ENCODE measurements at regions not wholly inside any gene's neighbourhood (a gene's known extent, or its start where the extent isn't known, plus 50 kb on each side); places are given as distances from the start of the nearest gene placed in this dataset.

GRCh38 chr18:65631766-65632165 lies 119.0 kb upstream of the CDH7 start:
- ChIA-PET CTCF (no interaction called here), POLR2A (no interaction called here)
- Mint-ChIP-seq H3K27ac (no peak overlapping the region), H3K27me3 (ENCODE audit: low read depth) (no peaks in the 10 kb centered on the region), H3K4me1 (no peaks in the 10 kb centered on the region), H3K9me3 (no peaks in the 10 kb centered on the region), H3K36me3 (no peaks in the 10 kb centered on the region), H3K4me3 (no peak overlapping the region)
- TF ChIP-seq GTF2I (CRISPR knock-in tag; conservative IDR thresholded peaks at IDR 0.05): no peak
- TF ChIP-seq E2F4 (CRISPR knock-in tag; IDR thresholded peaks at IDR 0.05; ENCODE audit: borderline replicate concordance, low read depth): no peak
- no peak for TF ChIP-seq NR1H2 (CRISPR knock-in tag; IDR thresholded peaks at IDR 0.05)
- TF ChIP-seq OVOL2 (CRISPR knock-in tag; IDR thresholded peaks at IDR 0.05; ENCODE audit: borderline replicate concordance): no peak
- no peak for TF ChIP-seq ZNF416 (CRISPR knock-in tag; IDR thresholded peaks at IDR 0.05)
- TF ChIP-seq ESRRA (CRISPR knock-in tag; IDR thresholded peaks at IDR 0.05; ENCODE audit: borderline replicate concordance): no peak
- no peak for TF ChIP-seq GRHL2 (CRISPR knock-in tag; IDR thresholded peaks at IDR 0.05; ENCODE audit: insufficient replicate concordance, severe bottlenecking)
- TF ChIP-seq EMX1 (CRISPR knock-in tag; IDR thresholded peaks at IDR 0.05): no peak
- no peak for TF ChIP-seq MYBL2 (CRISPR knock-in tag; IDR thresholded peaks at IDR 0.05)
- no peak for TF ChIP-seq ZNF671 (CRISPR knock-in tag; IDR thresholded peaks at IDR 0.05)
- no peak for TF ChIP-seq ZNF425 (CRISPR knock-in tag; conservative IDR thresholded peaks at IDR 0.05)
- no peak for TF ChIP-seq USF2 (CRISPR knock-in tag; IDR thresholded peaks at IDR 0.05)
- TF ChIP-seq GABPB1 (CRISPR knock-in tag; IDR thresholded peaks at IDR 0.05): no peak
- TF ChIP-seq E2F5 (CRISPR knock-in tag; IDR thresholded peaks at IDR 0.05): no peak
- TF ChIP-seq ZNF138 (CRISPR knock-in tag; conservative IDR thresholded peaks at IDR 0.05): no peak
- TF ChIP-seq TCF7 (CRISPR knock-in tag; IDR thresholded peaks at IDR 0.05; ENCODE audit: low read depth): no peak
- no peak for TF ChIP-seq PRRX2 (CRISPR knock-in tag; IDR thresholded peaks at IDR 0.05)
- no peak for TF ChIP-seq FOXP1 (CRISPR knock-in tag; IDR thresholded peaks at IDR 0.05; ENCODE audit: borderline replicate concordance)
- no peak for TF ChIP-seq ERG (CRISPR knock-in tag; IDR thresholded peaks at IDR 0.05)
- TF ChIP-seq CBFB (CRISPR knock-in tag; IDR thresholded peaks at IDR 0.05; ENCODE audit: low read depth): no peak
- DNase-seq (ENCODE audit: low spot score): no peak
- ATAC-seq: no peak

GRCh38 chr18:65628390-65628789 lies 122.4 kb upstream of the CDH7 start:
- DNase-seq (ENCODE audit: low spot score) (no peak), ATAC-seq (no peak)
- POLR2A ChIA-PET: no interaction called here
- Mint-ChIP-seq H3K27me3 (ENCODE audit: low read depth) (no peaks in the 10 kb centered on the region), H3K36me3 (no peaks in the 10 kb centered on the region), H3K27ac (no peak overlapping the region), H3K4me1 (no peaks in the 10 kb centered on the region), H3K9me3 (no peaks in the 10 kb centered on the region), H3K4me3 (no peak overlapping the region)
- CTCF ChIA-PET: interaction anchor here (0.5 kb wide), 1 partner anchor 176 kb away, joined by 3 read pairs; no protein-coding TSS in a partner anchor
- TF ChIP-seq SOX15 (CRISPR knock-in tag; IDR thresholded peaks at IDR 0.05) (no peak), ATF1 (CRISPR knock-in tag; IDR thresholded peaks at IDR 0.05) (no peak), ZNF263 (CRISPR knock-in tag; IDR thresholded peaks at IDR 0.05; ENCODE audit: low read depth) (no peak), NFATC4 (CRISPR knock-in tag; IDR thresholded peaks at IDR 0.05) (no peak), STAT6 (CRISPR knock-in tag; conservative IDR thresholded peaks at IDR 0.05; ENCODE audit: low read depth) (no peak), E2F4 (CRISPR knock-in tag; IDR thresholded peaks at IDR 0.05; ENCODE audit: borderline replicate concordance, low read depth) (no peak)
